Stimulated activated CD8-positive, alpha-beta memory T cell treated with anti-CD3 and anti-CD28 coated beads, Interleukin-15, amount 100 ng/mL, for 48 hours (primary cell): ENCODE measurements at regions not wholly inside any gene's neighbourhood (a gene's known extent, or its start where the extent isn't known, plus 50 kb on each side); places are given as distances from the start of the nearest gene placed in this dataset.
A peak's percentile ranks its signal among the peaks of the same experiment; 100 is the strongest.

Experiments used
- DNase-seq, 2 donors: peaks; one replicate each; pipeline ENCODE4 v3.0.0-alpha.2; 2020; ENCODE audit warnings: low read depth in 2 of 2

GRCh38 chr11:95486466-95486865, 255.5 kb upstream of the SESN3 start:
- no peak for DNase-seq

- DNase-seq, result no peak
These were observed 254.3 kb upstream of the SESN3 start for GRCh38 chr11:95485115-95485900.

- no peak for DNase-seq
These were observed 252.3 kb upstream of the SESN3 start for GRCh38 chr11:95483339-95483738.

GRCh38 chr11:95478003-95478402, 247.0 kb upstream of the SESN3 start:
- no peak for DNase-seq

GRCh38 chr11:95469258-95469657, 238.3 kb upstream of the SESN3 start:
- no peak for DNase-seq

GRCh38 chr11:95466416-95466815, 235.4 kb upstream of the SESN3 start:
- DNase-seq, result no peak

GRCh38 chr11:95465887-95466286, 234.9 kb upstream of the SESN3 start:
- no peak for DNase-seq

GRCh38 chr11:95461858-95462257, 230.9 kb upstream of the SESN3 start:
- no peak for DNase-seq

- no peak for DNase-seq
These were observed 230.3 kb upstream of the SESN3 start for GRCh38 chr11:95461348-95461747.

GRCh38 chr11:95459291-95460042, 228.5 kb upstream of the SESN3 start:
- no peak for DNase-seq

GRCh38 chr11:95456714-95457491, 225.9 kb upstream of the SESN3 start:
- DNase-seq, result no peak

GRCh38 chr11:95455228-95455970, 224.4 kb upstream of the SESN3 start:
- DNase-seq, result no peak

GRCh38 chr11:95453616-95454171, 222.7 kb upstream of the SESN3 start:
- DNase-seq, result no peak

- no peak for DNase-seq
These were observed 220.7 kb upstream of the SESN3 start for GRCh38 chr11:95451682-95452081.

- no peak for DNase-seq
These were observed 220.3 kb upstream of the SESN3 start for GRCh38 chr11:95451261-95451660.

- DNase-seq, result no peak
These were observed 219.6 kb upstream of the SESN3 start for GRCh38 chr11:95450547-95451123.

GRCh38 chr11:95445746-95446333, 214.8 kb upstream of the SESN3 start:
- DNase-seq, result no peak

GRCh38 chr11:95444309-95445241, 213.6 kb upstream of the SESN3 start:
- DNase-seq, result no peak

- peak; percentile 4 to 11 for DNase-seq
These were observed 212.4 kb upstream of the SESN3 start for GRCh38 chr11:95443386-95443785.
